ENCODE measurements at regions not wholly inside any gene's neighbourhood (a gene's known extent, or its start where the extent isn't known, plus 50 kb on each side); places are given as distances from the start of the nearest gene placed in this dataset.
"Not testable (repeated sequence)": the region's sequence is repeated elsewhere in the genome, so short reads cannot be mapped to it uniquely, and the experiment has no call there.

GRCh38 chr18:78283425-78283824 lies 696.2 kb upstream of the SALL3 start:
- not testable (repeated sequence) for TF ChIP-seq ZNF274 (IDR thresholded peaks at IDR 0.05; ENCODE audit: low read depth, low read length); YY1 (IDR thresholded peaks at IDR 0.05; ENCODE audit: insufficient read depth, insufficient read length)
